Colonic mucosa (tissue), 4 donors: ENCODE measurements at regions not wholly inside any gene's neighbourhood (a gene's known extent, or its start where the extent isn't known, plus 50 kb on each side); places are given as distances from the start of the nearest gene placed in this dataset.

Experiments used
- DNase-seq: peaks from one replicate; pipeline ENCODE4 v3.0.0-alpha.2; 2020
- H3K27ac ChIP-seq: fragments of 200-600 bp; one replicate; pipeline ENCODE4 v1.8.0; 2021
- H3K27me3 ChIP-seq: fragments of 200-600 bp; one replicate; pipeline ENCODE4 v1.8.0; 2021
- H3K36me3 ChIP-seq: fragments of 200-600 bp; one replicate; pipeline ENCODE4 v1.8.0; 2021
- H3K4me1 ChIP-seq: fragments of 200-600 bp; one replicate; pipeline ENCODE4 v1.8.0; 2021; ENCODE audit warnings: mild to moderate bottlenecking
- H3K4me3 ChIP-seq: fragments of 200-600 bp; one replicate; pipeline ENCODE4 v1.8.0; 2021
- H3K9ac ChIP-seq, 2 donors: one replicate each; pipeline ENCODE4 v1.7.0; 2013; ENCODE audit warnings: control low read depth in 2 of 2, low read depth in 2 of 2, low read length in 2 of 2
- H3K9me3 ChIP-seq: fragments of 200-600 bp; one replicate; pipeline ENCODE4 v1.8.0; 2021
- CTCF ChIP-seq: fragments of 200-600 bp; IDR thresholded peaks from one replicate; pipeline ENCODE4 v1.8.0; 2022; ENCODE audit warnings: antibody characterized with exemption, mild to moderate bottlenecking
- intact Hi-C: fragments of 100-400 bp; cut with DNase I; formaldehyde crosslinking; loops from one replicate; pipeline ENCODE4 v1.14.1; 2022
- donor health status: healthy.
- donor health status: DM: no; HTN: no; CAD: no.
- donor health status: DM: no; HTN: no; CAD: no.

DNA sequence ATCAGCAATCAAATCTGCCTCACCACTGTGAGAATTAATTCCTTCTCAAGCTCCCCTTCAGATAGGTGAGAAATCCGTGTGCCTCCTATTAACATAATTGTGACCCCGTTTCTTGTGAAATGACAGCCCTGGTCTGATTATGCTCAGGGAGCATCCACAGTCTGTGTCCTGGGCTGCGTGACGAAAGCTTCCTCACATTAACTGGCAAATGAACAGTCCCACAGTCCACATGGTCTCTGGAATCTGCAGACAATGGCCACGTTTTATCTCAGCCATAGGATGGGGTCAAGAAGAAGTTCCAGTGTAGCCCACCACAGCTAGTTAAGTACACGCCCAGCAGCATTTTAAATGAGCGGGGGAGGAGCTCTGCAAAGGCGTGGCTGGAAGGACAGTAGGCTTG lies 229.2 kb downstream of the RPS24 start:
- DNase-seq: no peak
- H3K4me3 ChIP-seq: no peak overlapping the region
- TF ChIP-seq CTCF: no peak
- no peaks in the 10 kb centered on the region for H3K27me3 ChIP-seq
- H3K4me1 ChIP-seq: no peaks in the 10 kb centered on the region
- H3K9me3 ChIP-seq: no peaks in the 10 kb centered on the region
- intact Hi-C loops: no loop called here
- H3K9ac ChIP-seq: no peak overlapping the region
- H3K27ac ChIP-seq: no peak overlapping the region
- H3K36me3 ChIP-seq: no peaks in the 10 kb centered on the region

DNA sequence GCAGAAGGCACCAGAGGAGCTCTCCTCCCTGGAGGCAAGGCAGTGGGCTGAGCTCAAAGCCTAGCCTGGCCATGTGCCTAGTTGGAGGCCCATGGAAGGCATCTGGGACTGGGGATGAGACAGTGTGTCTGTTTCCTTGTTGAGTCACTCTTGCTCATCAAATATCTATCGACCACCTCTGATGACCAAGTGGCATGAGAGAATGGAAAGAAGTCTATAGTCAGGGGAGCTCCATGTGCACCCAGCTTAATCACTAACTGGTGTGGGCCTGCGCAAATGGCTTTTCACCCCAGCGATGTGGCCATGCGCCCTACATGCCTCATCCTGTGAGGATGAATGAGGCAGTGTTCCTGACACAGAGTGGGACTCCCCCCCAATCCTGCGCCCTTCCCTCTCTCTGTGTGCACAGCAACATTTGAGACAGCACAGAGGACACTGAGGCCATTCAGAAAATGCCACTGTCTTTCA lies 229.9 kb downstream of the RPS24 start:
- DNase-seq: no peak
- Histone ChIP-seq H3K27me3 (no peaks in the 10 kb centered on the region), H3K4me3 (no peak overlapping the region), H3K4me1 (no peaks in the 10 kb centered on the region), H3K9ac (no peak overlapping the region), H3K9me3 (no peaks in the 10 kb centered on the region), H3K27ac (no peak overlapping the region), H3K36me3 (no peaks in the 10 kb centered on the region)
- TF ChIP-seq CTCF: no peak
- intact Hi-C loops: no loop called here

DNA sequence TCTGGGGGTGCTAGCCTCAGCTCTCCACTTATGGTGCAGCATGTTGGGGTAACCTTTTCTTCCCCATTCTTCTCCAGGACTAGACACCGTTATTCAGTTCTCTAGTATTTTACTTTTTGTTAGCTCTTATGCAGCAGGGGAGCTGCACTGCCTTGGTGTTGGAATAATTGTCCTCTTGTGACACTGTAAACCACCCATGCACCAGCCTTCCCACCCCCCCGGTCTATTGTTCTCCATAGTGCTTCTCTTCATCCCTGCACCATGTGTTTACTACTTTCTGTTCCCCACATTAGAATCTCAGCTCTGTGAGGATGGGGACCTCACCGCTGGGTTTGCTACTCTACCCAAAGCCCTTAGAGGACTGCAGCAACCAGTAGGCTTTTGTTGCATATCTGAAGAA lies 230.7 kb downstream of the RPS24 start:
- intact Hi-C loops: no loop called here
- no peak for DNase-seq
- no peak for TF ChIP-seq CTCF

DNA sequence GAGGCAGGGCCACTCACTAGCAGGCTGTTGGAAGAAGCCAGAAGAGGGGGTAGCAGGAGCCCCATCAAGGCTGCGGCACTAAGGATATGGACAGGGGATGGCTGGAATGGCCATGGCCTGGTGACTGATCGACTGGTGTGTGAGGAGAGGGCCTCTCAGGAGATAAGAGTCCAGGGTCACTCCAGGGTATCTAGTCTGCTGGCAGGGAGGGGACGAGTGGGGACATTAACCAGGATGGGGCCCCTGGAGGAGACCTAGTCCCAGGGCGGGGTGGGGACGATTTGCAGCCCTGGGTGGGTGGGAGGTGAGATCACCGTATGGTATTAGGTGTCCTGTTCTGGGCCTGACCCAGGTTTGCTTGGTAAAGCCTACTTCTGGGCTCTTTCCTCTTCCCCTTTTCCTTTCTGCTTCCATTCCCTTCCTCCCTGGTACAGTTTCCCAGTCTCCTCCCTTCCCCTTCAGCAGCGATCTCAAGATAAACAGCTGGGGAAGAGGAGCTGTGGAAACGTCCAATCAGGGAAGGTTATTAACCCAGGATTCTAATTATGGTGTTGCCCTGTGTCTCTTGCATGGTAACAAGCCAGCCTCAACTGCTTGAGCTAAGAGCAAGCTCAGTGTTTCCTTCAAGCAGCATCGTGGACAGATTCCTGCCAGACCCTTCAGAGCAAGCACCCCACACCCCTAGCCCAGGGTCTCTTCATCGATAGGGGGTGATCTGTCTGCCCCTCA lies 233.2 kb downstream of the RPS24 start:
- no peak for TF ChIP-seq CTCF
- Histone ChIP-seq H3K27me3 (no peaks in the 10 kb centered on the region), H3K4me3 (no peak overlapping the region), H3K9me3 (no peaks in the 10 kb centered on the region), H3K9ac (no peak overlapping the region), H3K27ac (no peak overlapping the region), H3K36me3 (no peaks in the 10 kb centered on the region), H3K4me1 (no peaks in the 10 kb centered on the region)
- no peak for DNase-seq
- intact Hi-C loops: no loop called here

More for the DNA sequence above, 230.7 kb downstream of the RPS24 start:
- no peaks in the 10 kb centered on the region for H3K36me3 ChIP-seq
- H3K9me3 ChIP-seq: no peaks in the 10 kb centered on the region
- no peak overlapping the region for H3K4me3 ChIP-seq
- no peak overlapping the region for H3K27ac ChIP-seq
- no peak overlapping the region for H3K9ac ChIP-seq
- H3K4me1 ChIP-seq: no peaks in the 10 kb centered on the region
- H3K27me3 ChIP-seq: no peaks in the 10 kb centered on the region

DNA sequence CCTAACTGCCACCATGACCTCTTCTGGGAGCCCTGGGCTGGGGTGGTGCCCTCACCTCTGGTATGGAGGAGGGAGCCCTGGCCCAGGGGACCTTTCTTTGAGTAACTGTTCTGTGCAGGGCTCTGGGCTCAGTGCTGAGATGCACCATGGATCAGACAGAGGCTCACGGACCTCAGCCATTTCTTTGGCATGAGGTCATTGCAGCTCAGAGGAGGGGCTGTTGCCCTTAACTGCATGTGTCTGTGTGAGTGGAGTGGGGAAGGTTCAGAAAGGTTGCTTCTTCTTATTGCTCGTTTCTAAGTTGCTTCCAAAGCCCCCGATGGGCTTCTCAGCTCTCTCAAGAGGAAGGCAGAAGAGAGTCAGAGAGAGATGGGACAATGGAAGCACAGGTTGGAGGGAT lies 233.9 kb downstream of the RPS24 start:
- intact Hi-C loops: no loop called here
- Histone ChIP-seq H3K27ac (no peak overlapping the region), H3K36me3 (no peaks in the 10 kb centered on the region), H3K9me3 (no peaks in the 10 kb centered on the region), H3K4me1 (no peaks in the 10 kb centered on the region), H3K4me3 (no peak overlapping the region), H3K27me3 (no peaks in the 10 kb centered on the region), H3K9ac (no peak overlapping the region)
- DNase-seq: no peak
- no peak for TF ChIP-seq CTCF
